Calu3 (cell line): ENCODE measurements at regions not wholly inside any gene's neighbourhood (a gene's known extent, or its start where the extent isn't known, plus 50 kb on each side); places are given as distances from the start of the nearest gene placed in this dataset.

Experiments
- BruUV-seq: library from RNA; stranded (reverse); fragments of 400-500 nt; replicated peaks from 2 replicates; lab custom pipeline; 2021; lab: Mats Ljungman, UMichigan
- CTCF ChIA-PET: fragments of 300-600 bp; sonication (Branson Sonifier 250); formaldehyde crosslinking; loops from one replicate; lab custom pipeline; 2022; ENCODE audit warnings: antibody characterized with exemption; lab: Charles Lee
- DNase-seq: peaks from one replicate; pipeline ENCODE4 v3.0.0; 2022
- H3K27ac Mint-ChIP-seq: one replicate; pipeline ENCODE4 v1.8.0; 2022; ENCODE audit warnings: mixed read lengths; ENCODE audit not compliant: unreplicated experiment
- H3K27me3 Mint-ChIP-seq: one replicate; pipeline ENCODE4 v1.8.0; 2022; ENCODE audit warnings: mixed read lengths; ENCODE audit not compliant: unreplicated experiment
- H3K36me3 Mint-ChIP-seq: one replicate; pipeline ENCODE4 v1.8.0; 2022; ENCODE audit warnings: mild to moderate bottlenecking, moderate library complexity, mixed read lengths; ENCODE audit not compliant: insufficient read depth, unreplicated experiment
- H3K4me1 Mint-ChIP-seq: one replicate; pipeline ENCODE4 v1.8.0; 2022; ENCODE audit warnings: mild to moderate bottlenecking, low read depth, mixed read lengths; ENCODE audit not compliant: unreplicated experiment
- H3K4me3 Mint-ChIP-seq: one replicate; pipeline ENCODE4 v1.8.0; 2022; ENCODE audit warnings: mild to moderate bottlenecking, low read depth, moderate library complexity, mixed read lengths; ENCODE audit not compliant: unreplicated experiment
- H3K9me3 Mint-ChIP-seq: one replicate; pipeline ENCODE4 v1.8.0; 2022; ENCODE audit warnings: low read depth, mixed read lengths; ENCODE audit not compliant: unreplicated experiment
- intact Hi-C: fragments of 100-400 bp; cut with micrococcal nuclease; formaldehyde crosslinking; loops from one replicate; pipeline ENCODE4 v1.10.0; 2022; ENCODE audit not compliant: unreplicated experiment
- TF ChIP-seq, protein P1 (sequence below): fragments of 200-600 bp; IDR thresholded peaks from one replicate; pipeline ENCODE4 v1.8.0; 2022; ENCODE audit warnings: antibody characterized with exemption; ENCODE audit not compliant: unreplicated experiment

DNA sequence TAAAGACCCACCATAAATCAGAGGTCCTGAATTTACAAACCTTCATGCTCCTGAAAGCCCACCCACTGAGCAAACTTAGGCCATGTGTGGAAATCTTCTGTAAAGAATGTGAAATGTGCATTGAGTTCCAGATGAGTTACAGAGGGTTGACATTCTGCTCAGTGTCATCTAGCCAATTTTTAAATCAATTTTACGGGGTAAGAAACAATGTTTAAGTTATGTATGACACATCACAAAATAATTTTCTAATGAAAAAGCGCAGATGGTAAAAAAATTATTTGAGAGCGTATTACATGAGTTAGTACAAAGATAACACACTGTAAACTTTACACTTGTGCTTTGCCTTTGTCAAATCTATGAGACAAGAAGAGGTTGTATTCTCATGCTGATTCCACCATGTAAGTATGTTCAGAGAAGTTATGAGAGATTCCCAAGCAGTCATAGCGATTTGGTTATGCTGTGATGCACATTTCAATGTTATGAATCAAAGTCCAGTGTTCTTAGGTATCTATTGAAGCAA is 446.3 kb downstream of the ADCYAP1 start:
- no peak for DNase-seq
- BruUV-seq = no TSS peak
- CTCF ChIA-PET = no interaction called here
- Mint-ChIP-seq H3K36me3 (no peaks in the 10 kb centered on the region), H3K9me3 (no peaks in the 10 kb centered on the region), H3K27me3 (no peaks in the 10 kb centered on the region), H3K4me1 (no peaks in the 10 kb centered on the region), H3K27ac (no peak overlapping the region), H3K4me3 (no peak overlapping the region)
- TF ChIP-seq, protein P1, sequence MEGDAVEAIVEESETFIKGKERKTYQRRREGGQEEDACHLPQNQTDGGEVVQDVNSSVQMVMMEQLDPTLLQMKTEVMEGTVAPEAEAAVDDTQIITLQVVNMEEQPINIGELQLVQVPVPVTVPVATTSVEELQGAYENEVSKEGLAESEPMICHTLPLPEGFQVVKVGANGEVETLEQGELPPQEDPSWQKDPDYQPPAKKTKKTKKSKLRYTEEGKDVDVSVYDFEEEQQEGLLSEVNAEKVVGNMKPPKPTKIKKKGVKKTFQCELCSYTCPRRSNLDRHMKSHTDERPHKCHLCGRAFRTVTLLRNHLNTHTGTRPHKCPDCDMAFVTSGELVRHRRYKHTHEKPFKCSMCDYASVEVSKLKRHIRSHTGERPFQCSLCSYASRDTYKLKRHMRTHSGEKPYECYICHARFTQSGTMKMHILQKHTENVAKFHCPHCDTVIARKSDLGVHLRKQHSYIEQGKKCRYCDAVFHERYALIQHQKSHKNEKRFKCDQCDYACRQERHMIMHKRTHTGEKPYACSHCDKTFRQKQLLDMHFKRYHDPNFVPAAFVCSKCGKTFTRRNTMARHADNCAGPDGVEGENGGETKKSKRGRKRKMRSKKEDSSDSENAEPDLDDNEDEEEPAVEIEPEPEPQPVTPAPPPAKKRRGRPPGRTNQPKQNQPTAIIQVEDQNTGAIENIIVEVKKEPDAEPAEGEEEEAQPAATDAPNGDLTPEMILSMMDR = no peak
- intact Hi-C loops = no loop called here

DNA sequence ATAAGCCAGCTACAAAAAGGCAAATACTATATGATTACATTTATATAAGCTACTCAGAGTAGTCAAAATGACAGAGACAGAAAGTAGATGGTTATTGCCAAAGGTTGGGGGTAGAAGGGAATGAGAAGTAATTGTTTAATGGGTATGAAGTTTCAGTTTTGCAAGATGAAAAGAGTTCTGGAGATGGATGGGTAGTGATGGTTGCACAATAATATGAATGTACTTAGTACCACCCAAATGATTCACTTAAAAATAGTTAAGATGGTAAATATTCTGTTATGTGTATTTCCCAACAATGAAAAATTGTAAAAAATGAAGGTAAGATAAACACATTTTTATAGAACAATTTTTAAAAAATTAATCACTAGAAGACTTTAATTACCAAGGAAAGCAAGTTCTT is 448.4 kb downstream of the ADCYAP1 start:
- intact Hi-C loops = no loop called here
- BruUV-seq = no TSS peak
- Mint-ChIP-seq H3K4me3 (no peak overlapping the region), H3K27me3 (no peaks in the 10 kb centered on the region), H3K4me1 (no peaks in the 10 kb centered on the region), H3K36me3 (no peaks in the 10 kb centered on the region), H3K9me3 (no peaks in the 10 kb centered on the region), H3K27ac (no peak overlapping the region)
- TF ChIP-seq, protein P1 = no peak
- CTCF ChIA-PET = no interaction called here
- no peak for DNase-seq

DNA sequence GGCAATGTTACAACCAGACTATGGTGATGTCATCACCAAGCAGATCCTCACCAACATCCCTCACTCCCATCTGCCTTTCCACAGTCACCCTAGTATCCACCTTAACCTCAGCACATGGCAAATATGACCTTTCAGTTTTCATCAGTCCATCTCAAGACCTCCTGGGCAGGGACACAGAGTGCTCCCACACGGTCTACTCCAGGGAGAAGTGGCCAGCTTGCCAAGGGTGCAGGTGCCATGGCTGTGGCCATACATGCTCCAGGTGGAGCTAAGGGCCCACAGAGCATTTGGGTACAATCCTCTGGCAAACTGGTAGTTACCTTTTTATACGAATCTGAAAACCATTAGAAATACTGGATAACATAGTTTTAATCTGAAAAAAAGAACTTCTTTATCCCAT is 453.1 kb downstream of the ADCYAP1 start:
- no peaks in the 10 kb centered on the region for H3K27me3 Mint-ChIP-seq
- H3K27ac Mint-ChIP-seq = no peak overlapping the region
- no peaks in the 10 kb centered on the region for H3K9me3 Mint-ChIP-seq
- intact Hi-C loops = no loop called here
- TF ChIP-seq, protein P1 = no peak
- no peak for DNase-seq
- no peaks in the 10 kb centered on the region for H3K4me1 Mint-ChIP-seq
- no peak overlapping the region for H3K4me3 Mint-ChIP-seq
- CTCF ChIA-PET = no interaction called here
- no TSS peak for BruUV-seq
- no peaks in the 10 kb centered on the region for H3K36me3 Mint-ChIP-seq

DNA sequence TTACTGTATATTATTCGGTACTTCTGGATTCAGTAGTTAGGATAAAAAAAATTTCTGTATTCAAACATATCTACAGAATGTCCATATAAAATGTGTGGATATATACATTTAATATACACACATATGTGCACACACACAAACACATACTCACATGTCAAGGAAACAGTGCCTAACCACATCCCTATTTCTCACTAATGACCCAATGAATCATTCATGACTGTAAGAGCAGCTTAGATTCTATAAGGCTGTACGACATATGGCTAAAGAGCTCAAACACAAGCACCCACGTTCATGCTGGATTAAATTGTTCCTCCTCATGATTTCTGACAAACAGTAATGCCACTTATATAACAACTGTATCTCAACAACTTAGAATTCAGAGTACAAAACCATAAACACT is 457.3 kb downstream of the ADCYAP1 start:
- H3K36me3 Mint-ChIP-seq = no peaks in the 10 kb centered on the region
- no peak overlapping the region for H3K4me3 Mint-ChIP-seq
- no peak for DNase-seq
- BruUV-seq = no TSS peak
- intact Hi-C loops = no loop called here
- no peaks in the 10 kb centered on the region for H3K4me1 Mint-ChIP-seq
- no peak overlapping the region for H3K27ac Mint-ChIP-seq
- H3K9me3 Mint-ChIP-seq = no peaks in the 10 kb centered on the region
- no peaks in the 10 kb centered on the region for H3K27me3 Mint-ChIP-seq
- TF ChIP-seq, protein P1 = no peak
- CTCF ChIA-PET = no interaction called here
